ENCODE measurements at regions not wholly inside any gene's neighbourhood (a gene's known extent, or its start where the extent isn't known, plus 50 kb on each side); places are given as distances from the start of the nearest gene placed in this dataset.
"Not testable (repeated sequence)": the region's sequence is repeated elsewhere in the genome, so short reads cannot be mapped to it uniquely, and the experiment has no call there.

- no peak for TF ChIP-seq CTCF (IDR thresholded peaks at IDR 0.05)
- TF ChIP-seq ZFX (IDR thresholded peaks at IDR 0.05; ENCODE audit: borderline replicate concordance): no peak
- H3K27ac ChIP-seq: no peak overlapping the region
Measured at GRCh38 chr10:42992957-42993390, 83.9 kb upstream of the RET start.

GRCh38 chr10:42994909-42995308 is 82.0 kb upstream of the RET start:
- not testable (repeated sequence) for H3K27ac ChIP-seq

GRCh38 chr10:42995537-42995936 is 81.3 kb upstream of the RET start:
- no peak for TF ChIP-seq ZFX (IDR thresholded peaks at IDR 0.05; ENCODE audit: borderline replicate concordance)
- no peak for TF ChIP-seq CTCF (IDR thresholded peaks at IDR 0.05)
- H3K27ac ChIP-seq: no peak overlapping the region

- TF ChIP-seq ZFX (IDR thresholded peaks at IDR 0.05; ENCODE audit: borderline replicate concordance) (no peak), CTCF (IDR thresholded peaks at IDR 0.05) (no peak)
- H3K27ac ChIP-seq: no peak overlapping the region
Measured at GRCh38 chr10:42996588-42996987, 80.3 kb upstream of the RET start.

GRCh38 chr10:42997151-42997848 is 79.6 kb upstream of the RET start:
- no peak for TF ChIP-seq CTCF (IDR thresholded peaks at IDR 0.05)
- no peak for TF ChIP-seq ZFX (IDR thresholded peaks at IDR 0.05; ENCODE audit: borderline replicate concordance)
- H3K27ac ChIP-seq: no peak overlapping the region

GRCh38 chr10:42997849-42998165 is 79.1 kb upstream of the RET start:
- no peak overlapping the region for H3K27ac ChIP-seq
- TF ChIP-seq CTCF (IDR thresholded peaks at IDR 0.05) (no peak), ZFX (IDR thresholded peaks at IDR 0.05; ENCODE audit: borderline replicate concordance) (no peak)

GRCh38 chr10:42998481-42999384 is 78.1 kb upstream of the RET start:
- TF ChIP-seq CTCF (IDR thresholded peaks at IDR 0.05) (no peak), ZFX (IDR thresholded peaks at IDR 0.05; ENCODE audit: borderline replicate concordance) (no peak)
- H3K27ac ChIP-seq: no peak overlapping the region
